ELF-1 (cell line): ENCODE measurements at regions not wholly inside any gene's neighbourhood (a gene's known extent, or its start where the extent isn't known, plus 50 kb on each side); places are given as distances from the start of the nearest gene placed in this dataset.
A peak's percentile ranks its signal among the peaks of the same experiment; 100 is the strongest.
"Not testable (repeated sequence)": the region's sequence is repeated elsewhere in the genome, so short reads cannot be mapped to it uniquely, and the experiment has no call there.

Experiments
- DNase-seq: peaks from one replicate; pipeline ENCODE4 v3.0.0-alpha.2; 2016; ENCODE audit warnings: low read depth, low spot score

- peak; percentile 4 for DNase-seq
These were observed 579.7 kb upstream of the CDH10 start for GRCh38 chr5:25224316-25224982.

DNA sequence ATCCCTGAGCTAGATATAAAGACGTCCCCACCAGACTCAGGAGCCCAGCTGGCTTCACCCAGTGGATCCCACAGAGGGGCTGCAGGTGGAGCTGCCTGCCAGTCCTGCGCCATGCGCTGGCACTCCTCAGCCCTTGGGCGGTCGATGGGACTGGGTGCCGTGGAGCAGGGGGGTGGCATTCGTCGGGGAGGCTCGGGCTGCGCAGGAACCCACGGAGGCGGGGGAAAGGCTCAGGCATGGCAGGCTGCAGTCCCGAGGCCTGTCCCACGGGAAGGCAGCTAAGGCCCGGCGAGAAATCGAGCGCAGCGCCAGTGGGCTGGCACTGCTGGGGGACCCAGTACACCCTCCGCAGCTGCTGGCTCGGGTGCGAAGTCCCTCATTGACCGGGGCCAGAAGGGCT, 555.1 kb upstream of the CDH10 start:
- not testable (repeated sequence) for DNase-seq

- no peak for DNase-seq
These were observed 545.8 kb upstream of the CDH10 start for GRCh38 chr5:25190521-25191000.

GRCh38 chr5:25181249-25181648, 536.5 kb upstream of the CDH10 start:
- peak; percentile 10 for DNase-seq

DNA sequence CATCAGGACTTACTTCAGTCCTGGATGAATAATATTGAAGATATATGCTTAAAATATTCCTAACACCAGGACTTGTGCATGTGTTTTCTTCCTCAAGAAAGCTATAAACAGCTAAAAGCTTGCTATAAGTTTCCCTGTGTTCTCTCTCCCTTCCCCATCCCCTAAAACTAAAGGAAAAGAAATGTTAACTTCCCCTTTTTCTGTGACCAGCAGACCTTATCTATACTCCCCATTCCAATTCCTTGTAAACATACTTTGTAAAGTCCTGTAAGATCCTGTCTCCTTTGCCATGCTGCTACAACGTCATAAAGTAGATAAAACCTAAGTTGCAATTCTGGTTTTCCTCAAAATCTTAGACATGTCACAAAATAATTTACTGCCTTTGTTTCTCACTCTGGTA, 517.8 kb upstream of the CDH10 start:
- DNase-seq: not testable (repeated sequence)

DNA sequence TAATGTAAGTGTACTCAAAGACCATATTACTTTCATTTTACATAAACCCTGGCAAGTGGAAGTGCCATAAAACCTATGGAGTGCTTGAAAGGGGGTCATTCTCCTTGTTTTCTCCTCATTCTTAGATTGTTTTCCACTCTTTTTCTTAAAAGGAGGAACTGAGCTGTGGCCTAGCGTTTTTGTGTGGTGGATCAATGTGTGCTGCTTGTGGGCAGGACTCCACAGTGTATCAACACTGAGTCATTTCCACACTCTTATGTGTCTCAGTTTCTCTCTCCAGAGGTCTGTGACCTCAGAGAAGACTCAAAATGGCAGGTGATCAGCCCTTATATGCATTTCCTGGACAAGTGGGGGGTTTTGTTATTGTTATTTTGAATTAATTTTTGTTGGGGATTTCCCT, 516.1 kb upstream of the CDH10 start:
- DNase-seq: no peak

- no peak for DNase-seq
These were observed 506.0 kb upstream of the CDH10 start for GRCh38 chr5:25150819-25151218.

- DNase-seq: no peak
These were observed 483.8 kb upstream of the CDH10 start for GRCh38 chr5:25128606-25129005.

- DNase-seq: peak; percentile 18
These were observed 474.9 kb upstream of the CDH10 start for GRCh38 chr5:25119650-25120049.

- no peak for DNase-seq
These were observed 463.1 kb upstream of the CDH10 start for GRCh38 chr5:25107853-25108252.

DNA sequence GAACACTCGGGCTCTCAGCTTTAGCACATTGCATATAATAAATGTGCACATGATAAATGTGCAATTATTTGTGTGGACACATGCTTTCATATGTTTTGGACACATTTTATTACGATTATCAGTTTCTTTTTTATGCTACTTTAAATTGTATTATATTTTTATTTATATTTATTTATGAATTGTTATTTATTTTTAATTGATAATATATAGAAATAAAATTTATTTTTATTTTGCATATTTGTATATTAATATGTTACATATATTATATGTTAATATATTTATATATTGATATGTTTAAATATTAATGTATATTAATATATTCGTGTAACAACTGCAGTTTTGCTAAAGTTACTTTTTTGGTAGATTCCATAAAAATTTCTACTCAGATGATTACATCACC, 454.8 kb upstream of the CDH10 start:
- no peak for DNase-seq

DNA sequence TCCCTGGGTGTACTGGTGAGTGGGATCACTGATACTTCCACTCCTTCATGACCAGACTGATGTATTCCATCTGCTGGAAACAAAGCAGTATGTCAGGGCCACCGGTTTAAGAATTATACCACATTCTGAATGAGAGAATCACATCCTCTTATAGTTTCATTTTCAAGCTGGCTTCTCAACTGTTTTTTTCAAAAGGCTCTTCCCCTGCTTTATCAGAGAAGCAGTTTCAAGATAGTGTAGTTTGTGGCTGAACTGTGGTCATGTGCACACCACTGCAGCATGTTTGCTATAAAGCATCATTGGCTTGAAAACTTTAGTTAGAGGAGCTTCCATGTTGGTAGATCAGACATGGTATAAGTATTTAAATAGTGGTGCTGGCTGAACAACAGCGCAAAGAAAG, 450.5 kb upstream of the CDH10 start:
- no peak for DNase-seq

DNA sequence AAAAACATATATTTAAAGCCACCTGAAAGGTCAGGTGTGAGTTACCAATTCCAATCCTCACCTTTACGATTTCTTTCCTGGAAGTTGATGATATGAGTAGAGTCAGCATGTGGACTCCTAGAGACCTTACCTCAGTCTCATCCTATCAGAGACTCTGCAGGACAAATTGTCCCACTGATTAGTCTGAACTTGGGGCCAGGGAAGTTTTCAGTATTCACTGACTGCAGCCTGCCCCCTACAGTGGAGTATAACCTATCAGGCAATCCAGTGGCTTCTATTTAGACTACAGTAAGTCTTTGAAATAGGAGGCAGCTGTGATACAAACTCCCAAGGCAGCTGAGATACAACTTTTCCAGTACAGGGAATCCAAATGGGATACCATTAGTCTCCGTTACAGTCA, 449.4 kb upstream of the CDH10 start:
- no peak for DNase-seq

DNA sequence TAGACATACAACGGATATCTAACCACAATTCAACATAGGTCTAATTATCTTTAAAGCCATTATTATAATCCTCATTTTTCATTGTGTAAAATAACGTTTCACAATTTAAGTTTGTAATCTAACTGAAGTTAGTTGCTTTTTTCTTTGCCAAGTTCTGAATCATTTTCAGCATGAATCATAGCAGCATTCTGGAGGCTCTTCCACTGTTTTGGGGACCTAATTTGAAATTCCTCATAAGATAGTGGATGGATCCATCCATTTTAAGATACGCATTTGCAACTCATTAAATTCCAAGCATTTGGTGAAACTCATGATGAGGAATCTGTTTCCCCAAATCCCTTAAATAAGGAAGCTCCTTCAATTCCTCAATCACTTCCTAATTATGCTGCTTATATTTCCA, 447.1 kb upstream of the CDH10 start:
- DNase-seq: no peak

GRCh38 chr5:25090854-25091253, 446.1 kb upstream of the CDH10 start:
- no peak for DNase-seq

GRCh38 chr5:25090275-25090674, 445.5 kb upstream of the CDH10 start:
- DNase-seq: no peak

GRCh38 chr5:25088689-25089088, 443.9 kb upstream of the CDH10 start:
- DNase-seq: not testable (repeated sequence)

GRCh38 chr5:25083261-25083660, 438.5 kb upstream of the CDH10 start:
- not testable (repeated sequence) for DNase-seq

DNA sequence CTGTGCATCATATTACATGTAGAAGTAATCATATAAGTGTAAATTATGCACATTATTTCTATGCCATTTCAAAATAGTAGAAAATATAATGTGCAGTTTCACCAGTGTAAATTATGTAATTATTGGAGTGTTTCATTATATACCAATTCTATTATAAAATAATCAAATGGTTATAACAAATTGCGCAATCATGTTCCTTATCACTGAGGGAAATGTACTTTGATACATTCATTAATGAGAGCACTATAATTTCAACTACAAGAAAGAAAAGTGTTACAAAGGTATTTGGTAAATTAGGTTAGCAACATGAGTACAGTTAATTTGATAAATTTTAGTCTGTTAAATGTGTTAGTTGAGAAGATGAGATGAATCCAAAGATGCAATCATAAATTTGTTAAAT, 421.5 kb upstream of the CDH10 start:
- DNase-seq: no peak

- no peak for DNase-seq
These were observed 419.5 kb upstream of the CDH10 start for GRCh38 chr5:25064306-25064705.

DNA sequence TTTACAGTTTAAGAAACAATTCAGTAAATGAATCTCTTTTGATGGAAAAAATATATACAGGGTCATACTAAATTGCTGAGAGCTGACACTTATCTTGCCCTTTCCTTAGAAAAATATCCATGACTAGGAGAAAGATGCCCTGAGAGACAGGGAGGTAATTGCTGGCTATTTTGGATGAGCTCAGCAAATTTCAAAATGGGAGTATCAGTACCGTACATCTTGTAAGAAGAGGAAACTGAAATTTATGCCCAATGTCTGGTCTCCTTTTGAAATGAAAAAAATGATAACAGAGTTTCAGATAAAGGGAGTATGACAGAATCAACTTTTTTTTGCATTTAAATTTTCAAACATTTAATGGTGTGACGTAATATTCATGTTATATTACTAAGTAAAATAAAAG, 415.8 kb upstream of the CDH10 start:
- no peak for DNase-seq

DNA sequence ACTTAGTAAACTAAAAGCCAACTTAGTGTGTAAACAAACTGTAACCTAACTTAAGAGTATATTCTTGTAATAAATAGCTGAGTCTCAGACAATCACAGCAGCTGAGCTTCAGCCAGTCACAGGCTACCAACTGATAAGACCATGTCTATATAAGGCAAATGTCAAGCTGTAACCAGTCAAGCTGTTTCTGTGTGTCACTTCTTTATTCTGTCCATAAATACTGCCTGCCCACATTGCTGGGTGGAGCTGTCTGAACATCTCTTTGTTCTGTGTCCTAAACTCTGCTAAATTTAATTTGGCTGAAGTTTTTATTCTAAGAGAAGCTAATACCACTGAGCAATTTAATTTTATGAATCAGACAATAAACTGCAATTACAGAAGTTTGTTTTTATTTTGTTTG, 412.1 kb upstream of the CDH10 start:
- DNase-seq: no peak

DNA sequence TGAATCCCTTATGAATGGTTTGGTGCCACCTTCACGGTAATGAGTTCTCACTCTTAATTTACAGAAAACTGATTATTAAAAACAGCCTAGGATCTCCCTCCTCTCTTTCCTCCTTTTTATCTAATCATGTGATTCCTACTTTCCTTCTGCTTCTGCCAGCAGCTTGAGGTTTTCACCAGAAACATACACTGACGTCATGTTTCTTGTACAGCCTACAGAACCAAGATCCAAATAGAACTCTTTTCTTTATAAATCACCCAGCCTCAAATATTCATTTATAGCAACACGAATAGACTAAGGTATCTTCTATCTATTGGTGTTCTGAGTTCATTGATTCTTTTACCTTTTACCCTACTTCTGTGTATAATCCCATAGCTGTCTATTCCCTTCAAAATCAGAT, 388.9 kb upstream of the CDH10 start:
- DNase-seq: no peak

- no peak for DNase-seq
These were observed 384.2 kb upstream of the CDH10 start for GRCh38 chr5:25029004-25029403.
